A673 (cell line): ENCODE measurements at regions not wholly inside any gene's neighbourhood (a gene's known extent, or its start where the extent isn't known, plus 50 kb on each side); places are given as distances from the start of the nearest gene placed in this dataset.
"Not testable (repeated sequence)": the region's sequence is repeated elsewhere in the genome, so short reads cannot be mapped to it uniquely, and the experiment has no call there.

ENCODE experiments used
- BruUV-seq: library from RNA; stranded (reverse); fragments of 400-500 nt; replicated peaks from 2 replicates; lab custom pipeline; 2021; lab: Mats Ljungman, UMichigan
- CTCF ChIA-PET: fragments of 300-600 bp; sonication (Branson Sonifier 250); formaldehyde crosslinking; loops from one replicate; lab custom pipeline; 2022; ENCODE audit warnings: antibody characterized with exemption; lab: Charles Lee
- POLR2A ChIA-PET: fragments of 300-600 bp; sonication (Branson Sonifier 250); formaldehyde crosslinking; loops from one replicate; lab custom pipeline; 2022; ENCODE audit warnings: antibody characterized with exemption; ENCODE audit not compliant: low non-redundant PET; lab: Charles Lee
- DNase-seq: peaks from one replicate; pipeline ENCODE4 v3.0.0-alpha.2; 2015; ENCODE audit warnings: low spot score
- H3K27ac ChIP-seq: fragments of 200-600 bp; sonication (generic); 2 replicates; pipeline ENCODE4 v1.5.1; 2016; ENCODE audit warnings: mixed run types, low read depth, mild to moderate bottlenecking, mixed read lengths, antibody characterized with exemption, low read length; ENCODE audit not compliant: poor library complexity, severe bottlenecking
- H3K27me3 ChIP-seq: fragments of 200-600 bp; sonication (generic); replicated peaks from 2 replicates; pipeline ENCODE4 v1.6.1; 2017; ENCODE audit warnings: mixed run types, low read depth, mild to moderate bottlenecking, mixed read lengths, antibody characterized with exemption, low read length; ENCODE audit not compliant: insufficient read depth, poor library complexity
- H3K36me3 ChIP-seq: fragments of 200-600 bp; sonication (generic); 2 replicates; pipeline ENCODE4 v1.6.1; 2016; ENCODE audit warnings: mixed run types, mild to moderate bottlenecking, mixed read lengths, antibody characterized with exemption, low read length; ENCODE audit not compliant: insufficient read depth, poor library complexity, severe bottlenecking
- H3K4me1 ChIP-seq: fragments of 200-600 bp; sonication (generic); 2 replicates; pipeline ENCODE4 v1.6.1; 2017; ENCODE audit warnings: mixed run types, mild to moderate bottlenecking, mixed read lengths, antibody characterized with exemption, low read length; ENCODE audit not compliant: insufficient read depth, poor library complexity, severe bottlenecking
- H3K4me3 ChIP-seq: fragments of 200-600 bp; sonication (generic); 2 replicates; pipeline ENCODE4 v1.5.1; 2016; ENCODE audit warnings: low read depth, mixed run types, mild to moderate bottlenecking, mixed read lengths, low read length; ENCODE audit not compliant: poor library complexity, severe bottlenecking
- H3K9me3 ChIP-seq: fragments of 200-600 bp; sonication (generic); 2 replicates; pipeline ENCODE4 v1.6.1; 2016; ENCODE audit warnings: mixed run types, low read depth, mild to moderate bottlenecking, mixed read lengths, antibody characterized with exemption, low read length; ENCODE audit not compliant: poor library complexity, severe bottlenecking
- EZH2 ChIP-seq: fragments of 200-600 bp; sonication (generic); IDR thresholded peaks from 2 replicates; pipeline ENCODE4 v1.6.1; 2017; ENCODE audit warnings: borderline replicate concordance, low read depth, mild to moderate bottlenecking, mixed read lengths, antibody characterized with exemption, low read length; ENCODE audit not compliant: poor library complexity, severe bottlenecking
- intact Hi-C: fragments of 100-400 bp; cut with micrococcal nuclease; formaldehyde crosslinking; loops from one replicate; pipeline ENCODE4 v1.10.0; 2022; ENCODE audit not compliant: unreplicated experiment
- TF ChIP-seq, protein P1 (sequence below): fragments of 300-800, 200-600 bp; sonication (generic); conservative IDR thresholded peaks from 2 replicates; pipeline ENCODE4 v1.5.1; 2017; ENCODE audit warnings: low read depth, mild to moderate bottlenecking, antibody characterized with exemption, low read length, moderate library complexity, mixed read lengths

DNA sequence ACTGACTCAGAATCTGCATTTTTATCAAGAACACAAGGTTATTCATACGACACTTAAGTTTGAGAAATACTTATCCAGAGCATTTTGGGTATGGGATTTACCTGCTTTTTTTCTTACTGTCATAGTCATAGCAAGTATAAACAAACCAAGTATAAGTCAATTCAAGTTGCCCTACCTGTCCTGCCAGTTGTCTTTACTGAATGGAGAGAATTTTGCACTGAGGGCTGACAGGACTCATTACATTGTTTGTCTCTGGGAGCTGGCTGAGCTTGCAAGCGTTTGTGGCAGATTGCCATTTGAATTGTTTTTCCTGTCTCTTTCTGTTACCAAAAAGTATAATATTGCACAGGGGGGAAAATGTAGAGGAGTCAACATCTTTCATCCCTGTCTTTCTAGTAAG, 278.9 kb upstream of the MAGEC2 start:
- no TSS peak for BruUV-seq
- no peaks in the 10 kb centered on the region for H3K36me3 ChIP-seq
- POLR2A ChIA-PET, result no interaction called here

DNA sequence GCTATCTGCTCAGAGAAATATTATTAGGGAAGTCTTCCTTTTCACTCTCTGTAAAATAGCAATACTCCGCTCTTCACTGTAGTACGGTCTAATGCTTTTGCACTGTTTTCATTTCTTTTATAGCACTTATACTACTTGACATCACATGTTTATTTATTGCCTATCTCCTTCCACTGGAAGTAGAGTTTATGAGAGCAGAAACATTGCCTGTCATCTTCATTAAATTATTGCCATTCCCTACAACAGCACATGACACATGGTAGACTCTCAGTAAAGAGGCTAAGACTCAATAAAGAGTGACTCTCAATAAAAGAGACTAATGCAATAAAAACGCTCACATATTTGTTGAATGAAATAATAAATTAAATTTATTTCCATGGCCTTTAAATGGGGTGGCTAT, 241.3 kb upstream of the MAGEC2 start:
- Histone ChIP-seq H3K27ac (no peak overlapping the region), H3K36me3 (no peaks in the 10 kb centered on the region), H3K4me3 (no peak overlapping the region), H3K4me1 (no peaks in the 10 kb centered on the region), H3K27me3 (no peaks in the 10 kb centered on the region), H3K9me3 (peaks cover 17% of the 10 kb centered on the region)
- TF ChIP-seq, protein P1, sequence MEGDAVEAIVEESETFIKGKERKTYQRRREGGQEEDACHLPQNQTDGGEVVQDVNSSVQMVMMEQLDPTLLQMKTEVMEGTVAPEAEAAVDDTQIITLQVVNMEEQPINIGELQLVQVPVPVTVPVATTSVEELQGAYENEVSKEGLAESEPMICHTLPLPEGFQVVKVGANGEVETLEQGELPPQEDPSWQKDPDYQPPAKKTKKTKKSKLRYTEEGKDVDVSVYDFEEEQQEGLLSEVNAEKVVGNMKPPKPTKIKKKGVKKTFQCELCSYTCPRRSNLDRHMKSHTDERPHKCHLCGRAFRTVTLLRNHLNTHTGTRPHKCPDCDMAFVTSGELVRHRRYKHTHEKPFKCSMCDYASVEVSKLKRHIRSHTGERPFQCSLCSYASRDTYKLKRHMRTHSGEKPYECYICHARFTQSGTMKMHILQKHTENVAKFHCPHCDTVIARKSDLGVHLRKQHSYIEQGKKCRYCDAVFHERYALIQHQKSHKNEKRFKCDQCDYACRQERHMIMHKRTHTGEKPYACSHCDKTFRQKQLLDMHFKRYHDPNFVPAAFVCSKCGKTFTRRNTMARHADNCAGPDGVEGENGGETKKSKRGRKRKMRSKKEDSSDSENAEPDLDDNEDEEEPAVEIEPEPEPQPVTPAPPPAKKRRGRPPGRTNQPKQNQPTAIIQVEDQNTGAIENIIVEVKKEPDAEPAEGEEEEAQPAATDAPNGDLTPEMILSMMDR, result no peak
- TF ChIP-seq EZH2, result no peak
- intact Hi-C loops, result no loop called here
- BruUV-seq, result no TSS peak
- no peak for DNase-seq
- ChIA-PET CTCF (no interaction called here), POLR2A (no interaction called here)

More for the DNA sequence above, 278.9 kb upstream of the MAGEC2 start:
- CTCF ChIA-PET, result no interaction called here
- no peak for DNase-seq
- Histone ChIP-seq H3K9me3 (peaks cover 15% of the 10 kb centered on the region), H3K4me3 (no peak overlapping the region), H3K27ac (no peak overlapping the region), H3K4me1 (no peaks in the 10 kb centered on the region), H3K27me3 (no peaks in the 10 kb centered on the region)
- TF ChIP-seq EZH2, result no peak
- intact Hi-C loops, result no loop called here

DNA sequence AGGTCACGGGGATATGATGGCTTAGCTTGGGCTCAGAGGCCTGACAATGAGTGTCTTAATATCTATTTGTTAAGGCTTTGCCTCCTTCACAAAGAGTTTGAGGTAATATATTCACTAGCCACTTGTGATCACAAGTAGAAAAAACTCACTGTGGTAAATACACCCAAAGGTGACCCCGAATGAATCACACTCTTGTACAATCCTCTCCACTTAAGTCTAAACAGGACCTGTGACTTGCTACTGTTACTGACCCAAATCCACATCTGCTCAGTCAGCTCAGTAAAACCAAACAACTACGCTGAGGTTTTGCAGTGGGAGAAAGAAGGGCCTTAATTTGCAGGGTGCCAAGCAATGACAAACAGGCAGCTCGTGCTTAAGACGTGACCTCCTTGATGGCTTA, 223.8 kb upstream of the MAGEC2 start:
- no peak for DNase-seq
- POLR2A ChIA-PET, result no interaction called here

DNA sequence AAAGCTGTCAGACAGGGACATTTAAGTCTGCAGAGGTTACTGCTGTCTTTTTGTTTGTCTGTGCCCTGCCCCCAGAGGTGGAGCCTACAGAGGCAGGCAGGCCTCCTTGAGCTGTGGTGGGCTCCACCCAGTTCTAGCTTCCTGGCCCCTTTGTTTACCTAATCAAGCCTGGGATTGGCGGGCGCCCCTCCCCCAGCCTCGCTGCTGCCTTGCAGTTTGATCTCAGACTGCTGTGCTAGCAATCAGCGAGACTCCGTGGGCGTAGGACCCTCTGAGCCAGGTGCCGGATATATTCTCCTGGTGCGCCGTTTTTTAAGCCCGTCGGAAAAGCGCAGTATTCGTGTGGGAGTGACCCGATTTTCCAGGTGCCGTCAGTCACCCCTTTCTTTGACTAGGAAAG, 185.9 kb upstream of the MAGEC2 start:
- POLR2A ChIA-PET, H3K27me3 ChIP-seq, DNase-seq, H3K27ac ChIP-seq, H3K9me3 ChIP-seq, intact Hi-C loops, H3K36me3 ChIP-seq, CTCF ChIA-PET, BruUV-seq, H3K4me3 ChIP-seq, H3K4me1 ChIP-seq: not testable (repeated sequence)

More for the DNA sequence above, 223.8 kb upstream of the MAGEC2 start:
- CTCF ChIA-PET, result no interaction called here
- H3K27me3 ChIP-seq, result no peaks in the 10 kb centered on the region
- H3K27ac ChIP-seq, result no peak overlapping the region
- TF ChIP-seq, protein P1, result no peak
- no peak for TF ChIP-seq EZH2
- H3K9me3 ChIP-seq, result no peaks in the 10 kb centered on the region
- no peaks in the 10 kb centered on the region for H3K4me1 ChIP-seq
- no peak overlapping the region for H3K4me3 ChIP-seq
- no TSS peak for BruUV-seq
- no peaks in the 10 kb centered on the region for H3K36me3 ChIP-seq
- intact Hi-C loops, result no loop called here
